PC-3 (cell line): ENCODE measurements at regions not wholly inside any gene's neighbourhood (a gene's known extent, or its start where the extent isn't known, plus 50 kb on each side); places are given as distances from the start of the nearest gene placed in this dataset.
A peak's percentile ranks its signal among the peaks of the same experiment; 100 is the strongest.

ENCODE experiments used
- ATAC-seq: fragments of 200-7000 bp; cut with Tn5 transposase; 2 replicates; pipeline ENCODE4 v1.9.1; 2020; ENCODE audit warnings: mild to moderate bottlenecking, moderate library complexity
- BruUV-seq: library from RNA; stranded (reverse); fragments of 400-500 nt; replicated peaks from 2 replicates; lab custom pipeline; 2021; lab: Mats Ljungman, UMichigan
- CTCF ChIA-PET: fragments of 300-600 bp; sonication (Branson Sonifier 250); formaldehyde crosslinking; loops from one replicate; lab custom pipeline; 2022; ENCODE audit warnings: antibody characterized with exemption; lab: Charles Lee
- POLR2A ChIA-PET: fragments of 300-600 bp; sonication (Branson Sonifier 250); formaldehyde crosslinking; loops from one replicate; lab custom pipeline; 2022; ENCODE audit warnings: antibody characterized with exemption; ENCODE audit not compliant: unreplicated experiment; lab: Charles Lee
- DNase-seq: peaks from one replicate; pipeline ENCODE4 v3.0.0-alpha.2; 2015
- H2AFZ ChIP-seq: fragments of 300-600 bp; sonication (generic); 2 replicates; pipeline ENCODE4 v1.6.0; 2016; ENCODE audit warnings: antibody characterized with exemption, low read length
- H3F3A ChIP-seq: fragments of 300-600 bp; sonication (generic); one replicate; pipeline ENCODE4 v1.6.0; 2017; ENCODE audit warnings: antibody characterized with exemption, low read length, control low read depth, mild to moderate bottlenecking; ENCODE audit not compliant: unreplicated experiment
- H3K27ac ChIP-seq: fragments of 300-600 bp; sonication (generic); 2 replicates; pipeline ENCODE4 v1.5.1; 2016; ENCODE audit warnings: mild to moderate bottlenecking, low read length
- H3K27me3 ChIP-seq: fragments of 300-600 bp; sonication (generic); 2 replicates; pipeline ENCODE4 v1.6.1; 2016; ENCODE audit warnings: low read length, mixed read lengths
- H3K36me3 ChIP-seq: fragments of 300-600 bp; sonication (generic); 2 replicates; pipeline ENCODE4 v1.6.1; 2016; ENCODE audit warnings: low read depth, mixed run types, low read length, mixed read lengths
- H3K4me1 ChIP-seq: fragments of 300-600 bp; sonication (generic); 2 replicates; pipeline ENCODE4 v1.5.1; 2016; ENCODE audit warnings: low read length; ENCODE audit not compliant: insufficient read depth
- H3K4me2 ChIP-seq: fragments of 300-600 bp; sonication (generic); 2 replicates; pipeline ENCODE4 v1.6.0; 2016; ENCODE audit warnings: low read length
- H3K4me3 ChIP-seq: fragments of 300-600 bp; sonication (generic); 2 replicates; pipeline ENCODE4 v1.5.1; 2016; ENCODE audit warnings: mild to moderate bottlenecking, low read length, mixed read lengths
- H3K79me2 ChIP-seq: fragments of 300-600 bp; sonication (generic); 2 replicates; pipeline ENCODE4 v1.6.1; 2017; ENCODE audit warnings: low read length, mixed read lengths
- H3K9ac ChIP-seq: fragments of 300-600 bp; sonication (generic); 2 replicates; pipeline ENCODE4 v1.6.0; 2016; ENCODE audit warnings: mild to moderate bottlenecking, low read length
- H3K9me2 ChIP-seq: fragments of 300-600 bp; sonication (generic); replicated peaks from 2 replicates; pipeline ENCODE4 v1.6.1; 2016; ENCODE audit warnings: mixed run types, low read length, mixed read lengths
- H3K9me3 ChIP-seq: fragments of 300-600 bp; sonication (generic); 2 replicates; pipeline ENCODE4 v1.6.1; 2016; ENCODE audit warnings: low read length, mixed read lengths
- H4K20me1 ChIP-seq: fragments of 300-600 bp; sonication (generic); 2 replicates; pipeline ENCODE4 v1.6.1; 2016; ENCODE audit warnings: low read length, mixed read lengths
- CTCF ChIP-seq: fragments of 300-600 bp; sonication (generic); conservative IDR thresholded peaks from 2 replicates; pipeline ENCODE4 v1.5.1; 2017; ENCODE audit warnings: antibody characterized with exemption, low read depth, mild to moderate bottlenecking, low read length
- EZH2 ChIP-seq: fragments of 300-600 bp; sonication (generic); IDR thresholded peaks from one replicate; pipeline ENCODE4 v1.6.1; 2017; ENCODE audit warnings: antibody characterized with exemption, mild to moderate bottlenecking, low read length; ENCODE audit not compliant: unreplicated experiment
- EZH2phosphoT487 ChIP-seq: fragments of 300-600 bp; sonication (generic); IDR thresholded peaks from 2 replicates; pipeline ENCODE4 v1.6.1; 2018; ENCODE audit warnings: mild to moderate bottlenecking, antibody characterized with exemption, low read length, borderline replicate concordance
- intact Hi-C: fragments of 100-400 bp; cut with micrococcal nuclease; formaldehyde crosslinking; loops from 2 replicates; pipeline ENCODE4 v1.9.0; 2023

- no peak for TF ChIP-seq EZH2
- no peak for TF ChIP-seq EZH2phosphoT487
- peak; percentile 53 for TF ChIP-seq CTCF
- ATAC-seq (peak; percentile 47), DNase-seq (peak; percentile 64)
- no peaks in the 10 kb centered on the region for H3K27me3 ChIP-seq
- no TSS peak for BruUV-seq
- H3K4me1 ChIP-seq = peaks cover 54% of the 10 kb centered on the region
- POLR2A ChIA-PET = interaction anchor here (0.6 to 0.7 kb wide), 2 partner anchors 56 to 154 kb away, joined by 5 to 7 read pairs; no protein-coding TSS in a partner anchor
- no peaks in the 10 kb centered on the region for H3K9me2 ChIP-seq
- H3K79me2 ChIP-seq = no peaks in the 10 kb centered on the region
- H4K20me1 ChIP-seq = no peaks in the 10 kb centered on the region
- peak overlapping the region; percentile 11; the same call in 1 of the 2 replicates for H2AFZ ChIP-seq
- no peak overlapping the region for H3K9ac ChIP-seq
- no peak overlapping the region for H3K4me3 ChIP-seq
- intact Hi-C loops = loop anchor here (5.0 kb wide), 1 partner anchor 434 kb away; no protein-coding TSS in a partner anchor
- no peaks in the 10 kb centered on the region for H3K9me3 ChIP-seq
- no peaks in the 10 kb centered on the region for H3K36me3 ChIP-seq
- H3K4me2 ChIP-seq = peak overlapping the region; percentile 21
- peak overlapping the region; percentile 33 for H3K27ac ChIP-seq
- H3F3A ChIP-seq = no peaks in the 10 kb centered on the region
- CTCF ChIA-PET = interaction anchor here (0.6 kb wide), 1 partner anchor 285 kb away, joined by 3 read pairs; no protein-coding TSS in a partner anchor
Measured at GRCh38 chr3:106121491-106122289, 252.9 kb upstream of the CBLB start.

DNA sequence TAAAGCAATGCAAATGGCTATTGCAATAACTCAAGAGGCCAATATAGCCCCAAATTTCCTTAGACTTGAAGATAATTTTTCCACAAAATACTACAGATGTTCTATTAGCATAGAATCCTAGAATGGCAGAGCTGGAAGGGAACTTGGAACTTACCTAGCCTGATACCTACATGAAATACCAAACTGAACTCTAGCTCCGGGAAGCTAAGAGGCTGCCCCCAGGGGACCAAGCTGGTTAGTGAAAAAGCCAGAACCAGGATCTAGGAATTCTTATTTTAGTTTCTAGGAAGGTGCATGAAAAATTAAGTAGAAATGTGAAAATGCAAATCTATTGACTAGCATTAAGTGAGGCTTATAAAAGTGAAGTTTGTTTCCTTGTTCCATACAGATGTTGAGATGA lies 256.0 kb upstream of the CBLB start:
- no peaks in the 10 kb centered on the region for H3K36me3 ChIP-seq
- POLR2A ChIA-PET = no interaction called here
- H3K27ac ChIP-seq = no peak overlapping the region
- no peaks in the 10 kb centered on the region for H3K27me3 ChIP-seq
- H3K4me2 ChIP-seq = no peak overlapping the region
- BruUV-seq = no TSS peak
- intact Hi-C loops = loop anchor here (5.0 kb wide), 1 partner anchor 438 kb away; no protein-coding TSS in a partner anchor
- H3F3A ChIP-seq = no peaks in the 10 kb centered on the region
- H2AFZ ChIP-seq = no peak overlapping the region
- no peak for ATAC-seq
- TF ChIP-seq CTCF = no peak
- no peak for TF ChIP-seq EZH2phosphoT487
- TF ChIP-seq EZH2 = no peak
- no peak for DNase-seq
- CTCF ChIA-PET = no interaction called here
- H4K20me1 ChIP-seq = no peaks in the 10 kb centered on the region
- H3K4me3 ChIP-seq = no peak overlapping the region
- no peak overlapping the region for H3K9ac ChIP-seq
- H3K79me2 ChIP-seq = no peaks in the 10 kb centered on the region
- H3K9me3 ChIP-seq = no peaks in the 10 kb centered on the region
- no peaks in the 10 kb centered on the region for H3K9me2 ChIP-seq
- peaks cover 23% of the 10 kb centered on the region for H3K4me1 ChIP-seq

DNA sequence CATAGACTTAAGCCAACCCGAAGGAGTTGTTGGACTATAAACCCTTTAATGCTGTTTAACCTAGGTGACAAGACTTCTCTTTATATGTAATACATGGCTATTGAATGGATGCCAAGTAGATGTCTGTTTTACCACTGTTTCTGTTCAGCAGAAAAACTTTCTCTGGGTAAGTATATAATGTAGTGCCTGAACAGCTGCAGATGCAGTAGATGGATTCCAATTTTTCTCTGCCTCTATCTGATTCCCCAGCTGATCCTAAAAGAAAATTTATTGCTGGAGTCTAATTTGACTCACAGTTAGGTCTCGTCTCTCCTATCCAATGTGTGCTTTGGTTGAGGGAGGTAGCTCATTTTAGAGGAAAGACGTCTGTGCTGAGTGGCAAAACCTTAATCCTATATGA lies 256.5 kb upstream of the CBLB start:
- no peak for TF ChIP-seq CTCF
- no peak for TF ChIP-seq EZH2
- TF ChIP-seq EZH2phosphoT487 = no peak
- intact Hi-C loops = no loop called here
- Histone ChIP-seq H3K79me2 (no peaks in the 10 kb centered on the region), H3K4me3 (no peak overlapping the region), H4K20me1 (no peaks in the 10 kb centered on the region), H3K27ac (no peak overlapping the region), H3F3A (no peaks in the 10 kb centered on the region), H2AFZ (no peak overlapping the region), H3K27me3 (no peaks in the 10 kb centered on the region), H3K4me2 (no peak overlapping the region), H3K9me2 (no peaks in the 10 kb centered on the region), H3K9ac (no peak overlapping the region), H3K36me3 (no peaks in the 10 kb centered on the region), H3K4me1 (peaks cover 21% of the 10 kb centered on the region), H3K9me3 (no peaks in the 10 kb centered on the region)
- POLR2A ChIA-PET = no interaction called here
- BruUV-seq = no TSS peak
- CTCF ChIA-PET = no interaction called here
- DNase-seq (no peak), ATAC-seq (no peak)
